Activated CD8-positive, alpha-beta memory T cell treated with anti-CD3 and anti-CD28 coated beads, Interleukin-2, amount 10 ng/mL, durations not matched to agents 7 days and 5 days (primary cell): ENCODE measurements at regions not wholly inside any gene's neighbourhood (a gene's known extent, or its start where the extent isn't known, plus 50 kb on each side); places are given as distances from the start of the nearest gene placed in this dataset.
A peak's percentile ranks its signal among the peaks of the same experiment; 100 is the strongest.
"Not testable (repeated sequence)": the region's sequence is repeated elsewhere in the genome, so short reads cannot be mapped to it uniquely, and the experiment has no call there.

Source experiments
- ATAC-seq: fragments of 150-1000 bp; cut with Tn5 transposase; one replicate; pipeline ENCODE4 v1.10.0; 2021; ENCODE audit warnings: moderate library complexity
- CTCF ChIA-PET: fragments of 350-600 bp; sonication (Branson Sonifier 250); formaldehyde crosslinking; loops from one replicate; lab custom pipeline; 2021; ENCODE audit warnings: antibody characterized with exemption; lab: Charles Lee
- DNase-seq: peaks from one replicate; pipeline ENCODE4 v3.0.0-alpha.2; 2020
- H3K27ac Mint-ChIP-seq: one replicate; pipeline ENCODE4 v1.8.0; 2021; ENCODE audit warnings: mild to moderate bottlenecking, mixed read lengths
- H3K27me3 Mint-ChIP-seq: one replicate; pipeline ENCODE4 v1.8.0; 2021; ENCODE audit warnings: mixed read lengths
- H3K36me3 Mint-ChIP-seq: one replicate; pipeline ENCODE4 v1.8.0; 2021; ENCODE audit warnings: mild to moderate bottlenecking, mixed read lengths
- H3K4me1 Mint-ChIP-seq: one replicate; pipeline ENCODE4 v1.8.0; 2021; ENCODE audit warnings: mixed read lengths
- H3K4me3 Mint-ChIP-seq: one replicate; pipeline ENCODE4 v1.8.0; 2021; ENCODE audit warnings: mild to moderate bottlenecking, moderate library complexity, mixed read lengths
- H3K9me3 Mint-ChIP-seq: one replicate; pipeline ENCODE4 v1.8.0; 2022; ENCODE audit warnings: low read depth, mixed read lengths

GRCh38 chr4:26192899-26193869 lies 127.6 kb upstream of the RBPJ start:
- CTCF ChIA-PET: no interaction called here
- H3K4me1 Mint-ChIP-seq: peaks cover 49% of the 10 kb centered on the region
- peaks cover 17% of the 10 kb centered on the region for H3K36me3 Mint-ChIP-seq
- no peak overlapping the region for H3K4me3 Mint-ChIP-seq
- ATAC-seq (no peak), DNase-seq (no peak)
- H3K27me3 Mint-ChIP-seq: peaks cover 13% of the 10 kb centered on the region
- H3K27ac Mint-ChIP-seq: peak overlapping the region; percentile 14
- no peaks in the 10 kb centered on the region for H3K9me3 Mint-ChIP-seq

GRCh38 chr4:26194764-26195163 lies 126.0 kb upstream of the RBPJ start:
- peaks cover 17% of the 10 kb centered on the region for H3K27me3 Mint-ChIP-seq
- DNase-seq (no peak), ATAC-seq (no peak)
- H3K36me3 Mint-ChIP-seq: peaks cover 23% of the 10 kb centered on the region
- no peak overlapping the region for H3K4me3 Mint-ChIP-seq
- H3K27ac Mint-ChIP-seq: no peak overlapping the region
- CTCF ChIA-PET: interaction anchor here (2.4 kb wide), 1 partner anchor 165 kb away, joined by 7 read pairs; no protein-coding TSS in a partner anchor
- H3K9me3 Mint-ChIP-seq: no peaks in the 10 kb centered on the region
- H3K4me1 Mint-ChIP-seq: peaks cover 61% of the 10 kb centered on the region

GRCh38 chr4:26196567-26196966 lies 124.2 kb upstream of the RBPJ start:
- no peak for DNase-seq
- ATAC-seq: no peak
- CTCF ChIA-PET: interaction anchor here (1.1 to 2.4 kb wide), 6 partner anchors 22 to 208 kb away, joined by 4 to 7 read pairs (median 6); no protein-coding TSS in a partner anchor

DNA sequence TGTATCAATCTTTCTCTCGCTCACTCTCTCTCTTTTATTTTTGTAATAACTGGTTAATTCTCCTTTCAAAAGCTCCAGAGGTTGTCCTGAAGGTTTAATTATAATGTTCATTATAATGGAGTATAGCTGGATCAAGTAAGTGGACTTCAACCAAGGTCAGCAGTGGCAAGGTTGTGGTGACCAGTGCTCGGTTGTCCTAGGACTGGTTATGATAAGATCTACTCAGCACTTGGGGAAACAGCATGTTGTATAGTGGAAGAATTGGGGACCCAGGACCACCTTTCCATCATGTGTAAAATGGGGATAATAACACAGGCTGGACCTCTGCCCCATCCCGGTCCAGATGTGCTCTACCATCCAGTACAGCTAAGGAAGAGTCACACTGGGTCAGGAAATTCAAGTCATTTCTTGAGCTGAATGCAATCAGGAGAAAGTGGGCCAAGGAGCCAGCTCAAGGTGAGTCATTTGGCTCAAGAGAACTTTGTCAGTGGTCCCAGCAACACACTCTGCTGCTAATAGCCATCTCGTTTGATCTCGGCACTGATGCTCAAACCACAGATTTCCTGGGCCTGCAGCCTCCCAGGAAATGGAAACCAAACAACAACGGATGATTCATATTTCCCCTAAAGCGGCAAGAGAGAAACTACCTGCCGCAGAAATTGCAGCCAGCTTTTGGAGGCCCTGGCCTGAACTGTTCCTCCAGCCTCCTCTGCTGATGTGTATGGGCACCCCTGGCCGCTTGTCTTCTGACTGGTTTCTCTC lies 123.6 kb upstream of the RBPJ start:
- Mint-ChIP-seq H3K36me3 (peaks cover 35% of the 10 kb centered on the region), H3K27me3 (peaks cover 38% of the 10 kb centered on the region), H3K27ac (peak overlapping the region; percentile 90), H3K4me1 (peaks cover 61% of the 10 kb centered on the region), H3K9me3 (no peaks in the 10 kb centered on the region), H3K4me3 (peak overlapping the region; percentile 32)
- DNase-seq (peak; percentile 92), ATAC-seq (peak; percentile 95)
- CTCF ChIA-PET: interaction anchor here (1.1 to 2.4 kb wide), 10 partner anchors 15 to 209 kb away, joined by 3 to 7 read pairs (median 4); no protein-coding TSS in a partner anchor

More at GRCh38 chr4:26196567-26196966, 124.2 kb upstream of the RBPJ start:
- Mint-ChIP-seq H3K9me3 (no peaks in the 10 kb centered on the region), H3K4me3 (no peak overlapping the region), H3K27me3 (peaks cover 31% of the 10 kb centered on the region), H3K36me3 (peaks cover 32% of the 10 kb centered on the region), H3K4me1 (peaks cover 61% of the 10 kb centered on the region), H3K27ac (no peak overlapping the region)

DNA sequence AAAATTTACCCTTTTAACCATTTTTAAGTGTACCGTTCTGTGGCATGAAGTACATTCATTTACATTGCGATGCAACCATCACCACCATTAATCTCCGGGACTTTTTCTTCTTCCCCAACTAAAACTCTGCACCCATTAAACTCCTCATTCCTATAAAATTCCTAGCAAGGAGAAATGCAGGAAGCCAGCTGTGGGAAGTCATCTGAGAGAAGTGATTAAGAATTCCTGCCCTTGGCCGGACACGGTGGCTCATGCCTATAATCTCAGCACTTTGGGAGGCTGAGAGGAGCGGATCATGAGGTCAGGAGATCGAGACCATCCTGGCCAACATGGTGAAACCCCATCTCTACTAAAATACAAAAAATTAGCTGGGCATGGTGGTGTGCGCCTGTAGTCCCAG lies 121.9 kb upstream of the RBPJ start:
- H3K27ac Mint-ChIP-seq, DNase-seq, H3K9me3 Mint-ChIP-seq, ATAC-seq, H3K4me3 Mint-ChIP-seq: not testable (repeated sequence)
- Mint-ChIP-seq H3K27me3 (peaks cover 41% of the 10 kb centered on the region), H3K36me3 (peaks cover 38% of the 10 kb centered on the region), H3K4me1 (peaks cover 50% of the 10 kb centered on the region)
- CTCF ChIA-PET: interaction anchor here (0.6 to 0.9 kb wide), 2 partner anchors 65 to 125 kb away, joined by 3 read pairs; no protein-coding TSS in a partner anchor

GRCh38 chr4:26199596-26199995 lies 121.2 kb upstream of the RBPJ start:
- H3K4me3 Mint-ChIP-seq: no peak overlapping the region
- no peak for DNase-seq
- CTCF ChIA-PET: interaction anchor here (0.6 to 0.9 kb wide), 2 partner anchors 65 to 124 kb away, joined by 3 read pairs; no protein-coding TSS in a partner anchor
- H3K9me3 Mint-ChIP-seq: peaks cover 3% of the 10 kb centered on the region
- no peak overlapping the region for H3K27ac Mint-ChIP-seq
- peaks cover 41% of the 10 kb centered on the region for H3K27me3 Mint-ChIP-seq
- peaks cover 38% of the 10 kb centered on the region for H3K36me3 Mint-ChIP-seq
- H3K4me1 Mint-ChIP-seq: peaks cover 50% of the 10 kb centered on the region
- no peak for ATAC-seq

DNA sequence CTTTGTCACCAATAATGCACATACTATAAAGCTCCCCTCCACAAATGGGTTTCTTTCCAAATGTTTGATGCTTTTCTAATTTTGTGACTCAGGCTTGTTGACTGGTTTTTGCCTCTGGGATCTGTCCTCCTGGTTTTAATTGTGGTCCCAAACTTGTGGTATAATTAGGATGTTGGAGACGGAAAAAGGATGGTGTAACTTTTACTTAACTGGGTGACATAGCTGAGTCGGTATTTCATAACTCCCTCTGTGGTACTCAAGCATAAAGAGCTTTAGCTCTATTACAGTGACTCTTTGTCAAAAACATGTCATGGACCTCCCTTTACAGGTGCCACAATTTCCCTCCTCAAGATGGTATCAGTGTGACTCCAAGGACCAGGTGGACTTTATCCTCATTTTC lies 119.7 kb upstream of the RBPJ start:
- Mint-ChIP-seq H3K27ac (no peak overlapping the region), H3K27me3 (peaks cover 38% of the 10 kb centered on the region), H3K36me3 (peaks cover 31% of the 10 kb centered on the region), H3K9me3 (peaks cover 3% of the 10 kb centered on the region), H3K4me3 (no peak overlapping the region), H3K4me1 (peaks cover 46% of the 10 kb centered on the region)
- no peak for ATAC-seq
- CTCF ChIA-PET: no interaction called here
- no peak for DNase-seq

GRCh38 chr4:26204249-26204825 lies 116.5 kb upstream of the RBPJ start:
- Mint-ChIP-seq H3K36me3 (peaks cover 20% of the 10 kb centered on the region), H3K4me1 (peaks cover 14% of the 10 kb centered on the region), H3K4me3 (no peak overlapping the region), H3K27me3 (peaks cover 44% of the 10 kb centered on the region), H3K9me3 (peaks cover 3% of the 10 kb centered on the region), H3K27ac (peak overlapping the region; percentile 38)
- ATAC-seq: peak; percentile 55
- no peak for DNase-seq
- CTCF ChIA-PET: interaction anchor here (0.6 to 1.0 kb wide), 4 partner anchors 47 to 207 kb away, joined by 3 to 4 read pairs (median 3); partner anchors contain the start of gene RBPJ

DNA sequence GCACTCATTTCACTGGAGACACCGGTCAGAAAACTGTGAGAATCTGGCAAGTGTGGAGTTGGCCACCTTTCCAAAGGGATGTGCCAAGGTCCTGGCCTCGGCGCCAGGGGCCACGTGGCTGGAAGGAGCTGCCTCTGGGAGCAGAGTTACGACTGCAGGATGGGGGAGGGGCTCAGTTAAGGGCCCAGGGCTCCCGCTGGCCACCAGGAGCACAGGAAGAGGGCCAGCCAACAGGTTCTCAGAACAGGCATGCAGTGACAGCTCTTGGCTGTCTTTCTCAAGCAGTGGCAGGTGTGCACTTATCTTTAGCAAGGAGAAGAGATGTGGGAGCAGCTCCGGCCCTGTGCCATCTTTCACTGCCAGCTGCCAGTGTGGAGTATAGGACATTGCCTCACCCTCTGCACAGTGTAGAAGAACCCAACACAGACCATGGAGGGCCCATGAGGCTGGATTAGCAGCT lies 115.9 kb upstream of the RBPJ start:
- no peak overlapping the region for H3K4me3 Mint-ChIP-seq
- peaks cover 14% of the 10 kb centered on the region for H3K4me1 Mint-ChIP-seq
- H3K27me3 Mint-ChIP-seq: peaks cover 45% of the 10 kb centered on the region
- ATAC-seq (no peak), DNase-seq (no peak)
- H3K27ac Mint-ChIP-seq: no peak overlapping the region
- peaks cover 3% of the 10 kb centered on the region for H3K9me3 Mint-ChIP-seq
- H3K36me3 Mint-ChIP-seq: peaks cover 18% of the 10 kb centered on the region
- CTCF ChIA-PET: interaction anchor here (0.6 to 1.0 kb wide), 4 partner anchors 47 to 206 kb away, joined by 3 to 4 read pairs (median 3); partner anchors contain the start of gene RBPJ

GRCh38 chr4:26206339-26206738 lies 114.5 kb upstream of the RBPJ start:
- no peak for ATAC-seq
- Mint-ChIP-seq H3K4me3 (no peak overlapping the region), H3K27ac (no peak overlapping the region), H3K27me3 (peaks cover 44% of the 10 kb centered on the region), H3K36me3 (peaks cover 12% of the 10 kb centered on the region), H3K9me3 (peaks cover 3% of the 10 kb centered on the region), H3K4me1 (peaks cover 14% of the 10 kb centered on the region)
- DNase-seq: no peak
- CTCF ChIA-PET: no interaction called here

- H3K27ac Mint-ChIP-seq: no peak overlapping the region
- no peak for DNase-seq
- peaks cover 7% of the 10 kb centered on the region for H3K36me3 Mint-ChIP-seq
- H3K9me3 Mint-ChIP-seq: peaks cover 3% of the 10 kb centered on the region
- peaks cover 14% of the 10 kb centered on the region for H3K4me1 Mint-ChIP-seq
- no peak overlapping the region for H3K4me3 Mint-ChIP-seq
- CTCF ChIA-PET: interaction anchor here (0.6 kb wide), 1 partner anchor 122 kb away, joined by 3 read pairs; no protein-coding TSS in a partner anchor
- no peak for ATAC-seq
- H3K27me3 Mint-ChIP-seq: peaks cover 39% of the 10 kb centered on the region
Observed at GRCh38 chr4:26206999-26207398, 113.8 kb upstream of the RBPJ start.

GRCh38 chr4:26207631-26208030 lies 113.2 kb upstream of the RBPJ start:
- CTCF ChIA-PET: no interaction called here
- H3K9me3 Mint-ChIP-seq: peaks cover 3% of the 10 kb centered on the region
- DNase-seq (no peak), ATAC-seq (no peak)
- peaks cover 7% of the 10 kb centered on the region for H3K36me3 Mint-ChIP-seq
- H3K27me3 Mint-ChIP-seq: peaks cover 38% of the 10 kb centered on the region
- no peak overlapping the region for H3K4me3 Mint-ChIP-seq
- H3K4me1 Mint-ChIP-seq: peaks cover 14% of the 10 kb centered on the region
- H3K27ac Mint-ChIP-seq: no peak overlapping the region
